ENCODE measurements at regions not wholly inside any gene's neighbourhood (a gene's known extent, or its start where the extent isn't known, plus 50 kb on each side); places are given as distances from the start of the nearest gene placed in this dataset.

DNA sequence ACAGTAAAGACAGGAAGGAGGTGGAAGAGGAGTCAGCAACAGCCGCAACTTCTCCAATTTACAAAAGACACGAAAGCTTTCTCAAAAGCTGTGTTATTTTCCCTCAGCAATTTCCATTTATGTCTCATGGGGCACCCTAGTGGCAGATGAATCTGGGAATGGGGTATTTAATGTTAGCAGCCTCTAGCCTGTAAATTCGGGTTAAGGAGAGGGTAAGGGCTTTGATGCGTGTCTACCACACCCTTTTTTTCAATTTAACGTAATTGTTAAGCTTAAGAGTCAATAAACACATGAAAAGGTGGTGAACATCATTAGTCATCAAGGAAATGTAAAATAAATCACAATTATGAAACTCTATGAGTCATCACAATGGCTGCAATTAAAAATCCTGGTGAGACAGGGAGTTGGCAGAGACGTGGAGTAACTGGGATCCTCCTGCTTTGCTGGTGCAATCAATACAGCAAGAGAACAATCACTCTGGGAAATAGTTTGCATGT is 986.4 kb downstream of the AACS start:
- DNase-seq (ENCODE audit: low read depth): peak; percentile 92
- no peak overlapping the region for H3K4me3 ChIP-seq (ENCODE audit: low read length)
- TF ChIP-seq, protein P1, sequence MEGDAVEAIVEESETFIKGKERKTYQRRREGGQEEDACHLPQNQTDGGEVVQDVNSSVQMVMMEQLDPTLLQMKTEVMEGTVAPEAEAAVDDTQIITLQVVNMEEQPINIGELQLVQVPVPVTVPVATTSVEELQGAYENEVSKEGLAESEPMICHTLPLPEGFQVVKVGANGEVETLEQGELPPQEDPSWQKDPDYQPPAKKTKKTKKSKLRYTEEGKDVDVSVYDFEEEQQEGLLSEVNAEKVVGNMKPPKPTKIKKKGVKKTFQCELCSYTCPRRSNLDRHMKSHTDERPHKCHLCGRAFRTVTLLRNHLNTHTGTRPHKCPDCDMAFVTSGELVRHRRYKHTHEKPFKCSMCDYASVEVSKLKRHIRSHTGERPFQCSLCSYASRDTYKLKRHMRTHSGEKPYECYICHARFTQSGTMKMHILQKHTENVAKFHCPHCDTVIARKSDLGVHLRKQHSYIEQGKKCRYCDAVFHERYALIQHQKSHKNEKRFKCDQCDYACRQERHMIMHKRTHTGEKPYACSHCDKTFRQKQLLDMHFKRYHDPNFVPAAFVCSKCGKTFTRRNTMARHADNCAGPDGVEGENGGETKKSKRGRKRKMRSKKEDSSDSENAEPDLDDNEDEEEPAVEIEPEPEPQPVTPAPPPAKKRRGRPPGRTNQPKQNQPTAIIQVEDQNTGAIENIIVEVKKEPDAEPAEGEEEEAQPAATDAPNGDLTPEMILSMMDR (IDR thresholded peaks at IDR 0.05; ENCODE audit: insufficient read depth, low read depth, low read length, missing control alignments): peak; percentile 43

DNA sequence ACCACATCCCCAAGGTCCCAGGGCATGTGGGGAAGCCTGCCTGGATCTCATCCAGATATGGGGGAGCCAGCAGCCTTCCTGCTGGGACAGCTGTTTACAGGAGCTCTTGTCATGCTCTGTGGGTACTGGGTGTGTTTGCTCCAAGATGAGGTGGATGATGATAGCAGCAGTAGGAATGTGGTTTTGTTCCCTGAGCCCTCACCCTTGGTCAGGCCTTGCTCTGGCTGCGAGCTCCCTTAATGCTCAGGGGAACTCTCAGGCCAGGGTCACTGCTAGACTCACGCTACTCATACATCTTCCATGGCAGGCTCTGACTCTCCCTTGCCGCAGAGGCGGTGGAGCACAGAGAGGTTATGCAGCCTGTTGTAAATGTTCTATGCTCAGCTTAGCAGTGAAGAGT is 990.3 kb downstream of the AACS start:
- peak; percentile 62 for DNase-seq (ENCODE audit: low read depth)
- no peak overlapping the region for H3K4me3 ChIP-seq (ENCODE audit: low read length)
- TF ChIP-seq, protein P1 (IDR thresholded peaks at IDR 0.05; ENCODE audit: insufficient read depth, low read depth, low read length, missing control alignments): no peak

DNA sequence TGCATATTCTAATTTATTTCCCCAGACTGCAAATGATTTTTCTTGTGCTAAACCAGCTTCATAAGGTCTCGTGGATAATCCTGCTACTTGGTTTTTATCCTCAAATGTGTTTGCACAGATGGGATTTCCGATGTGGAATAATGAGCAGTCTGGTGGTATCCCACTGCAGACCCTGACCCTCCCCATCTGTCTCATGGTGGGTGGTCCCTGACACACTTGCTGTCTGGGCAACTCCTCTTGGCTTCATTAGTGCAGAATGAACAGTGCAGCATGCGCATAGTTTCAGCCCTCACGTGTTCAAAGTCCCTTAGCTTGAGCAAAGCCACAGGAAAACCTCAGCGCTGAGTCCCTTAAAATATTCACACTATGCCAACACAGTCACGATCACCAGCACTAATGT is 996.5 kb downstream of the AACS start:
- TF ChIP-seq, protein P1 (IDR thresholded peaks at IDR 0.05; ENCODE audit: insufficient read depth, low read depth, low read length, missing control alignments): no peak
- H3K4me3 ChIP-seq (ENCODE audit: low read length): no peak overlapping the region
- no peak for DNase-seq (ENCODE audit: low read depth)

DNA sequence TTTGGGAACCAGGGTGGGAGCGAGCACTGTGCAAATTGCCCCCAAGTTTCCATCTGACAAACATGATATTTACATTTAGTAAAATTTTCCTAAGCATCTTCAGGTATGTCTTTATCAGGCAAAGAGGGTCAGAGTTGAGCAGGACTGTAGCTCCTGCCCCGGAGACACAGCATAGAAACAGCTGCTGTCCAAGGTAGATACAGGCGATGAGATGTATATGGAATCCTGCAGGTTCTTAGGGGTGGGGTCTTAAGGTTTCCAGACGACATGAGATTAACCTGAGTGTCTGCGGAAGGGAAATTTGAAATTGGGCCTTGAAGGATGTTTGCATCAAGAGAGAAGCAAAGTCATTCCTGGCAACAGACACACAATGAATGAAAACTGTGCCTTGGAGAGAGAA is 998.8 kb downstream of the AACS start:
- no peak for DNase-seq (ENCODE audit: low read depth)
- no peak overlapping the region for H3K4me3 ChIP-seq (ENCODE audit: low read length)
- TF ChIP-seq, protein P1 (IDR thresholded peaks at IDR 0.05; ENCODE audit: insufficient read depth, low read depth, low read length, missing control alignments): no peak

DNA sequence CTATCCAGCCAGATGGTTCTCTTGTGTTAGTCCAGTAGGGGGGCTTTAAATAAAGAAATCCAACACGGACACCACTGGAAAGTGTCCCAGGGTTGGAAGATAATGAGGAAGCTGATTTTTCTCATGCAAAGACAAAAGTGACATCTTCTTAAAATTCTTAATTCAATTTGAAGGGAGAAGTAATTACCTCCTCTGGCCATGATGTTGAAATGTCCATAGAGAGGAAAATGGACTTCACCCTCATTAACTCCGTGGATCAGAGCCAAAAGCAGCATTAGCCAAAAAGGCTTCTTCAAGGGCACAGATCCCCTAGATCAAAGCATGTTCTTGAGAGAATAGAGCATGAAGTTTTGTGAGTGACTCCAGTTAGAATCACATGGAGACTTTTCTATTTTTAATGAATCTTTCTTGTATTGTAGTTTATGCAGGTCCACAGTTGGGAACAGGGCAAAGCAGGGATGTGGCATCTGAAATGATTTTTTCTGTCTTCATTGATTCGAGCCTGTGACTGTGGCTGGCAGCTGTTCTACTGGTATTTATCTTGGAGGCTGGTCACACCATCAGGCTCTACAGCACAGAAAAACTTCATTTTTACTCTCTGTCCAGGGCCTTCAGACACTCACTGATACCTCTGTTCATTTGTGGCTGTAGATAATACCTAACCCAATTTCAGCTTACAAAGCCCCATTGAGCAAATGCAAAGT is 1002.5 kb downstream of the AACS start:
- no peak overlapping the region for H3K4me3 ChIP-seq (ENCODE audit: low read length)
- TF ChIP-seq, protein P1 (IDR thresholded peaks at IDR 0.05; ENCODE audit: insufficient read depth, low read depth, low read length, missing control alignments): no peak
- no peak for DNase-seq (ENCODE audit: low read depth)

DNA sequence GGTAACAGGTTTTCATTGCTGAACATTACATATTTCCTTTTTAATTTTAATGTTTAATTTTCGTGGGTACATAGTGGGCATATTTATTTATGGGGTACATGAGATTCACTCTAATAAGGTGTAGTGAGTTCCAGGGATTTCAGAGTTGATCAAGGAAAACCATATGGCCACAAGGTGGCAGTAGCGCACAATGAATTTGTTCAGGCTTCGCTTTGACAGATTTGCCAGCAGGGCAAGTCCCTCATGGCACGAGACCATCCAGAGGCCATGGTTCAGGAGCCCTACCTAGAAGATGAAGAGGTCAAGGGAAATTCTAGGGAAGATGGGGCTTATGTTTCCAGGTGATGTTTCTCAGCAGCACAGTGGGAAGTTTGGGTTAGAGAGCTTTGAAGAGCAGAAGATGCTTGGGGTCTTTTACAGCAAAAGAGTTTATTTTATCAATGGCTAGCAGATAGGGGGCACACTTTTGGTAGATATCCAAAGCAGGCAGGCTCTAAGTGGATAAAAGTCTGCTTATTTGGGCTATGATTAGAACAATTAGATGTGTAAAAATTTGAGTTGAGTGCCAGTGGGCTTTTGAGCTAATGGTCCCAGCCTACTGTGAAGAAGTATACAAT is 1004.4 kb downstream of the AACS start:
- peak; percentile 65 for DNase-seq (ENCODE audit: low read depth)
- H3K4me3 ChIP-seq (ENCODE audit: low read length): no peak overlapping the region
- TF ChIP-seq, protein P1 (IDR thresholded peaks at IDR 0.05; ENCODE audit: insufficient read depth, low read depth, low read length, missing control alignments): peak; percentile 55

Measured in epithelial cell of esophagus (primary cell).